PC-3 (cell line): ENCODE measurements at regions not wholly inside any gene's neighbourhood (a gene's known extent, or its start where the extent isn't known, plus 50 kb on each side); places are given as distances from the start of the nearest gene placed in this dataset.
A peak's percentile ranks its signal among the peaks of the same experiment; 100 is the strongest.

Source experiments
- ATAC-seq: fragments of 200-7000 bp; cut with Tn5 transposase; 2 replicates; pipeline ENCODE4 v1.9.1; 2020; ENCODE audit warnings: mild to moderate bottlenecking, moderate library complexity
- BruUV-seq: library from RNA; stranded (reverse); fragments of 400-500 nt; replicated peaks from 2 replicates; lab custom pipeline; 2021; lab: Mats Ljungman, UMichigan
- CTCF ChIA-PET: fragments of 300-600 bp; sonication (Branson Sonifier 250); formaldehyde crosslinking; loops from one replicate; lab custom pipeline; 2022; ENCODE audit warnings: antibody characterized with exemption; lab: Charles Lee
- POLR2A ChIA-PET: fragments of 300-600 bp; sonication (Branson Sonifier 250); formaldehyde crosslinking; loops from one replicate; lab custom pipeline; 2022; ENCODE audit warnings: antibody characterized with exemption; ENCODE audit not compliant: unreplicated experiment; lab: Charles Lee
- DNase-seq: peaks from one replicate; pipeline ENCODE4 v3.0.0-alpha.2; 2015
- H2AFZ ChIP-seq: fragments of 300-600 bp; sonication (generic); 2 replicates; pipeline ENCODE4 v1.6.0; 2016; ENCODE audit warnings: antibody characterized with exemption, low read length
- H3F3A ChIP-seq: fragments of 300-600 bp; sonication (generic); one replicate; pipeline ENCODE4 v1.6.0; 2017; ENCODE audit warnings: antibody characterized with exemption, low read length, control low read depth, mild to moderate bottlenecking; ENCODE audit not compliant: unreplicated experiment
- H3K27ac ChIP-seq: fragments of 300-600 bp; sonication (generic); 2 replicates; pipeline ENCODE4 v1.5.1; 2016; ENCODE audit warnings: mild to moderate bottlenecking, low read length
- H3K27me3 ChIP-seq: fragments of 300-600 bp; sonication (generic); 2 replicates; pipeline ENCODE4 v1.6.1; 2016; ENCODE audit warnings: low read length, mixed read lengths
- H3K36me3 ChIP-seq: fragments of 300-600 bp; sonication (generic); 2 replicates; pipeline ENCODE4 v1.6.1; 2016; ENCODE audit warnings: low read depth, mixed run types, low read length, mixed read lengths
- H3K4me1 ChIP-seq: fragments of 300-600 bp; sonication (generic); 2 replicates; pipeline ENCODE4 v1.5.1; 2016; ENCODE audit warnings: low read length; ENCODE audit not compliant: insufficient read depth
- H3K4me2 ChIP-seq: fragments of 300-600 bp; sonication (generic); 2 replicates; pipeline ENCODE4 v1.6.0; 2016; ENCODE audit warnings: low read length
- H3K4me3 ChIP-seq: fragments of 300-600 bp; sonication (generic); 2 replicates; pipeline ENCODE4 v1.5.1; 2016; ENCODE audit warnings: mild to moderate bottlenecking, low read length, mixed read lengths
- H3K79me2 ChIP-seq: fragments of 300-600 bp; sonication (generic); 2 replicates; pipeline ENCODE4 v1.6.1; 2017; ENCODE audit warnings: low read length, mixed read lengths
- H3K9ac ChIP-seq: fragments of 300-600 bp; sonication (generic); 2 replicates; pipeline ENCODE4 v1.6.0; 2016; ENCODE audit warnings: mild to moderate bottlenecking, low read length
- H3K9me2 ChIP-seq: fragments of 300-600 bp; sonication (generic); replicated peaks from 2 replicates; pipeline ENCODE4 v1.6.1; 2016; ENCODE audit warnings: mixed run types, low read length, mixed read lengths
- H3K9me3 ChIP-seq: fragments of 300-600 bp; sonication (generic); 2 replicates; pipeline ENCODE4 v1.6.1; 2016; ENCODE audit warnings: low read length, mixed read lengths
- H4K20me1 ChIP-seq: fragments of 300-600 bp; sonication (generic); 2 replicates; pipeline ENCODE4 v1.6.1; 2016; ENCODE audit warnings: low read length, mixed read lengths
- EZH2 ChIP-seq: fragments of 300-600 bp; sonication (generic); IDR thresholded peaks from one replicate; pipeline ENCODE4 v1.6.1; 2017; ENCODE audit warnings: antibody characterized with exemption, mild to moderate bottlenecking, low read length; ENCODE audit not compliant: unreplicated experiment
- EZH2phosphoT487 ChIP-seq: fragments of 300-600 bp; sonication (generic); IDR thresholded peaks from 2 replicates; pipeline ENCODE4 v1.6.1; 2018; ENCODE audit warnings: mild to moderate bottlenecking, antibody characterized with exemption, low read length, borderline replicate concordance
- intact Hi-C: fragments of 100-400 bp; cut with micrococcal nuclease; formaldehyde crosslinking; loops from 2 replicates; pipeline ENCODE4 v1.9.0; 2023
- TF ChIP-seq, protein P1 (sequence below): fragments of 300-600 bp; sonication (generic); conservative IDR thresholded peaks from 2 replicates; pipeline ENCODE4 v1.5.1; 2017; ENCODE audit warnings: antibody characterized with exemption, low read depth, mild to moderate bottlenecking, low read length

DNA sequence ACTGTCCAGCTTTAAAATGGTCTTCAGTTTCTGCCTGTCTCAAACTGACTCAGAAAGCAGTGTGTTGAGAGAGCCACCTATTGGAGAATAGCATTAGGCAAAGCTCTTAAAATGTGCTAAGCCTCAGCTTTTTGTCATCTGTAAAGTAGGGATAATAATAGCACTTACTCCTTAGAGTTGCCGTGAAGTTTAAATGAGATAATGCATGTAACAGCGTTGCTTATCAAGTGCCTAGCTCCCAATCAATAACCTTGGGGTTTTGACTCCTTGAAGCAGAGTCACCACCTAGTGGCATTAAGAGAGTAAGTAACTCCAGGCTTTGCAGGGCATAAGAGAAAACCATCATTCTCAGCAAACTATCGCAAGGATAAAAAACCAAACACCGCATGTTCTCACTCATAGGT is 163.3 kb downstream of the HS3ST2 start:
- TF ChIP-seq EZH2 = no peak
- TF ChIP-seq, protein P1, sequence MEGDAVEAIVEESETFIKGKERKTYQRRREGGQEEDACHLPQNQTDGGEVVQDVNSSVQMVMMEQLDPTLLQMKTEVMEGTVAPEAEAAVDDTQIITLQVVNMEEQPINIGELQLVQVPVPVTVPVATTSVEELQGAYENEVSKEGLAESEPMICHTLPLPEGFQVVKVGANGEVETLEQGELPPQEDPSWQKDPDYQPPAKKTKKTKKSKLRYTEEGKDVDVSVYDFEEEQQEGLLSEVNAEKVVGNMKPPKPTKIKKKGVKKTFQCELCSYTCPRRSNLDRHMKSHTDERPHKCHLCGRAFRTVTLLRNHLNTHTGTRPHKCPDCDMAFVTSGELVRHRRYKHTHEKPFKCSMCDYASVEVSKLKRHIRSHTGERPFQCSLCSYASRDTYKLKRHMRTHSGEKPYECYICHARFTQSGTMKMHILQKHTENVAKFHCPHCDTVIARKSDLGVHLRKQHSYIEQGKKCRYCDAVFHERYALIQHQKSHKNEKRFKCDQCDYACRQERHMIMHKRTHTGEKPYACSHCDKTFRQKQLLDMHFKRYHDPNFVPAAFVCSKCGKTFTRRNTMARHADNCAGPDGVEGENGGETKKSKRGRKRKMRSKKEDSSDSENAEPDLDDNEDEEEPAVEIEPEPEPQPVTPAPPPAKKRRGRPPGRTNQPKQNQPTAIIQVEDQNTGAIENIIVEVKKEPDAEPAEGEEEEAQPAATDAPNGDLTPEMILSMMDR = peak; percentile 62
- no peak for TF ChIP-seq EZH2phosphoT487
- POLR2A ChIA-PET = no interaction called here
- Histone ChIP-seq H3F3A (no peaks in the 10 kb centered on the region), H3K36me3 (no peaks in the 10 kb centered on the region), H2AFZ (no peak overlapping the region), H3K9me3 (no peaks in the 10 kb centered on the region), H4K20me1 (no peaks in the 10 kb centered on the region), H3K4me2 (no peak overlapping the region), H3K27me3 (peaks cover 6% of the 10 kb centered on the region; the same call in 1 of the 2 replicates), H3K27ac (no peak overlapping the region), H3K9ac (no peak overlapping the region), H3K9me2 (no peaks in the 10 kb centered on the region), H3K4me1 (no peaks in the 10 kb centered on the region), H3K79me2 (no peaks in the 10 kb centered on the region), H3K4me3 (no peak overlapping the region)
- BruUV-seq = no TSS peak
- peak; percentile 54 for ATAC-seq
- intact Hi-C loops = loop anchor here (1.0 to 10.0 kb wide), 4 partner anchors 78 to 1422 kb away; no protein-coding TSS in a partner anchor
- peak; percentile 25 for DNase-seq
- CTCF ChIA-PET = interaction anchor here (0.5 to 0.9 kb wide), 3 partner anchors 188 to 351 kb away, joined by 3 to 5 read pairs (median 3); no protein-coding TSS in a partner anchor

GRCh38 chr16:22973522-22973921 is 159.6 kb downstream of the HS3ST2 start:
- no peaks in the 10 kb centered on the region for H4K20me1 ChIP-seq
- POLR2A ChIA-PET = no interaction called here
- H3K9ac ChIP-seq = no peak overlapping the region
- peaks cover 13% of the 10 kb centered on the region; the same call in 1 of the 2 replicates for H3K27me3 ChIP-seq
- no peak overlapping the region for H3K27ac ChIP-seq
- ATAC-seq (no peak), DNase-seq (no peak)
- no peaks in the 10 kb centered on the region for H3K36me3 ChIP-seq
- intact Hi-C loops = loop anchor here (10.0 kb wide), 2 partner anchors 189 to 1419 kb away; no protein-coding TSS in a partner anchor
- H3K4me3 ChIP-seq = no peak overlapping the region
- H2AFZ ChIP-seq = no peak overlapping the region
- BruUV-seq = no TSS peak
- no peaks in the 10 kb centered on the region for H3F3A ChIP-seq
- no peak overlapping the region for H3K4me2 ChIP-seq
- CTCF ChIA-PET = no interaction called here
- no peaks in the 10 kb centered on the region for H3K79me2 ChIP-seq
- no peak for TF ChIP-seq EZH2
- TF ChIP-seq, protein P1 = no peak
- TF ChIP-seq EZH2phosphoT487 = no peak
- H3K9me2 ChIP-seq = no peaks in the 10 kb centered on the region
- no peaks in the 10 kb centered on the region for H3K9me3 ChIP-seq
- H3K4me1 ChIP-seq = no peaks in the 10 kb centered on the region

DNA sequence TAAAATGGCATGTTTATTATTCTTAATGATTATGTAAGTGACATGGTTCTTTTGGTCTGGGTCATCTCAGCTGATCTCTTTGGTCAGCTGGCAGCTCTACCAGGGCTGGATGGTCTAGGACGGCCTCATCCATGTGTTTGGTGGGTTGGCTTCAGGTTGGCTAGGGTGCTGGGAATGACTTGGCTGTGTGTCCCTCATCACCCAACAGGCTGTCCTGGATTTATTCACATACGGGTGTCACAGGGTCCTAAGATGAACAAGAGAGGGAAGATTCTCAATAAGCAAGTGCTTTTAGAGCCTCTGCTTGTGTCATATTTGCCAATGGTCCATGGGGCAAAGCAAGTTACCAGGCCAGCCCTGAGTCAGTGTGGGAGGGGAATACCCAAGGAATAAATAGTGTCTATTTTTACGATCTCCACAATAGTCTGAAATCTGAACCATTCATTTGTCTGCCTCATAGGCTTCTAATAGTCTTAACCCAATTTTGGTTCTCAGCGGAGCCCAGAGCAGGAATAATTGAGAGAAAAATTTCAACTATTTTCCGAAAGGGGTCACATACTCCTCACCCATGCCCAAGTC is 157.5 kb downstream of the HS3ST2 start:
- Histone ChIP-seq H4K20me1 (no peaks in the 10 kb centered on the region), H3K4me1 (no peaks in the 10 kb centered on the region), H3K9me2 (no peaks in the 10 kb centered on the region), H3F3A (no peaks in the 10 kb centered on the region), H3K36me3 (no peaks in the 10 kb centered on the region), H3K4me3 (no peak overlapping the region), H3K4me2 (no peak overlapping the region), H3K9me3 (no peaks in the 10 kb centered on the region), H3K9ac (no peak overlapping the region), H2AFZ (no peak overlapping the region), H3K27me3 (peaks cover 16% of the 10 kb centered on the region), H3K79me2 (no peaks in the 10 kb centered on the region), H3K27ac (no peak overlapping the region)
- POLR2A ChIA-PET = no interaction called here
- BruUV-seq = no TSS peak
- TF ChIP-seq EZH2phosphoT487 (no peak), EZH2 (no peak)
- TF ChIP-seq, protein P1 = no peak
- ATAC-seq (no peak), DNase-seq (no peak)
- CTCF ChIA-PET = no interaction called here
- intact Hi-C loops = loop anchor here (10.0 kb wide), 2 partner anchors 187 to 1417 kb away; no protein-coding TSS in a partner anchor
